ENCODE measurements at regions not wholly inside any gene's neighbourhood (a gene's known extent, or its start where the extent isn't known, plus 50 kb on each side); places are given as distances from the start of the nearest gene placed in this dataset.

DNA sequence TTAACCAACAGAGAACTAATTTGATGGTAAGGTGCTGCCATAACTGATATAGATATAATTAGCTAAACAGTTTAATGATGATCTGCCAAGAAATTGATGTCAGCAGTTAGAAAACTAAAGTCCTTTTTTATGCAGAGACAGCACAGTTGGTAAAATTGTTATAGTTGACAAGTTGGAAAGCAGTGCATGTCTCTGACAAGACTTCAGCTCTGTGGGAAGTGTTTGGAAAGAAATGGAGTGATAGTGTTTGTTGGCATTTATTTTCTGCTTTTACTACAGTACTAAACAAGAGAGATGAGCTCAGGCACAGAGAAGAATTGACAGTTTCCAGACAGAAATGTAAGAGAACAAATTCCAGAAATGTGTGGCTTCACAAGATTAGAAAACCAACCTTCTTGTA lies 523.5 kb upstream of the BCHE start:
- TF ChIP-seq, protein P1, sequence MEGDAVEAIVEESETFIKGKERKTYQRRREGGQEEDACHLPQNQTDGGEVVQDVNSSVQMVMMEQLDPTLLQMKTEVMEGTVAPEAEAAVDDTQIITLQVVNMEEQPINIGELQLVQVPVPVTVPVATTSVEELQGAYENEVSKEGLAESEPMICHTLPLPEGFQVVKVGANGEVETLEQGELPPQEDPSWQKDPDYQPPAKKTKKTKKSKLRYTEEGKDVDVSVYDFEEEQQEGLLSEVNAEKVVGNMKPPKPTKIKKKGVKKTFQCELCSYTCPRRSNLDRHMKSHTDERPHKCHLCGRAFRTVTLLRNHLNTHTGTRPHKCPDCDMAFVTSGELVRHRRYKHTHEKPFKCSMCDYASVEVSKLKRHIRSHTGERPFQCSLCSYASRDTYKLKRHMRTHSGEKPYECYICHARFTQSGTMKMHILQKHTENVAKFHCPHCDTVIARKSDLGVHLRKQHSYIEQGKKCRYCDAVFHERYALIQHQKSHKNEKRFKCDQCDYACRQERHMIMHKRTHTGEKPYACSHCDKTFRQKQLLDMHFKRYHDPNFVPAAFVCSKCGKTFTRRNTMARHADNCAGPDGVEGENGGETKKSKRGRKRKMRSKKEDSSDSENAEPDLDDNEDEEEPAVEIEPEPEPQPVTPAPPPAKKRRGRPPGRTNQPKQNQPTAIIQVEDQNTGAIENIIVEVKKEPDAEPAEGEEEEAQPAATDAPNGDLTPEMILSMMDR (IDR thresholded peaks at IDR 0.05): no peak
- TF ChIP-seq EZH2 (IDR thresholded peaks at IDR 0.05; ENCODE audit: borderline replicate concordance, insufficient read depth, low read depth, low read length, poor library complexity, severe bottlenecking): no peak
